Stimulated activated naive CD8-positive, alpha-beta T cell treated with anti-CD3 and anti-CD28 coated beads, Interleukin-15, Interleukin-2, amounts not matched to agents 100 ng/mL and 50 ng/mL, for 24 hours (primary cell): ENCODE measurements at regions not wholly inside any gene's neighbourhood (a gene's known extent, or its start where the extent isn't known, plus 50 kb on each side); places are given as distances from the start of the nearest gene placed in this dataset.

Source experiments
- H3K27ac Mint-ChIP-seq: one replicate; pipeline ENCODE4 v1.8.0; 2021; ENCODE audit warnings: mild to moderate bottlenecking, mixed read lengths
- H3K27me3 Mint-ChIP-seq: one replicate; pipeline ENCODE4 v1.8.0; 2021; ENCODE audit warnings: mixed read lengths
- H3K36me3 Mint-ChIP-seq: one replicate; pipeline ENCODE4 v1.8.0; 2021; ENCODE audit warnings: low read depth, mixed read lengths
- H3K4me1 Mint-ChIP-seq: one replicate; pipeline ENCODE4 v1.8.0; 2021; ENCODE audit warnings: low read depth, mixed read lengths
- H3K4me3 Mint-ChIP-seq: one replicate; pipeline ENCODE4 v1.8.0; 2021; ENCODE audit warnings: mild to moderate bottlenecking, mixed read lengths
- H3K9me3 Mint-ChIP-seq: one replicate; pipeline ENCODE4 v1.8.0; 2021; ENCODE audit warnings: mixed read lengths

- H3K9me3 Mint-ChIP-seq, result no peaks in the 10 kb centered on the region
- no peak overlapping the region for H3K4me3 Mint-ChIP-seq
- no peaks in the 10 kb centered on the region for H3K4me1 Mint-ChIP-seq
- peaks cover 4% of the 10 kb centered on the region for H3K27me3 Mint-ChIP-seq
- H3K27ac Mint-ChIP-seq, result no peak overlapping the region
- no peaks in the 10 kb centered on the region for H3K36me3 Mint-ChIP-seq
Measured at GRCh38 chr10:118912961-118913600, 116.4 kb upstream of the NANOS1 start.

- Mint-ChIP-seq H3K4me3 (no peak overlapping the region), H3K27ac (no peak overlapping the region), H3K9me3 (no peaks in the 10 kb centered on the region), H3K27me3 (peaks cover 4% of the 10 kb centered on the region), H3K4me1 (no peaks in the 10 kb centered on the region), H3K36me3 (no peaks in the 10 kb centered on the region)
Measured at GRCh38 chr10:118913825-118914224, 115.7 kb upstream of the NANOS1 start.

GRCh38 chr10:118914629-118915028 is 114.9 kb upstream of the NANOS1 start:
- Mint-ChIP-seq H3K4me1 (no peaks in the 10 kb centered on the region), H3K27ac (no peak overlapping the region), H3K9me3 (no peaks in the 10 kb centered on the region)

GRCh38 chr10:118915161-118915560 is 114.4 kb upstream of the NANOS1 start:
- no peaks in the 10 kb centered on the region for H3K27me3 Mint-ChIP-seq
- no peaks in the 10 kb centered on the region for H3K36me3 Mint-ChIP-seq
- no peak overlapping the region for H3K27ac Mint-ChIP-seq

More at GRCh38 chr10:118914629-118915028, 114.9 kb upstream of the NANOS1 start:
- Mint-ChIP-seq H3K27me3 (peaks cover 1% of the 10 kb centered on the region), H3K36me3 (no peaks in the 10 kb centered on the region), H3K4me3 (no peak overlapping the region)

GRCh38 chr10:118916777-118917176 is 112.7 kb upstream of the NANOS1 start:
- Mint-ChIP-seq H3K36me3 (no peaks in the 10 kb centered on the region), H3K4me1 (no peaks in the 10 kb centered on the region), H3K27ac (no peak overlapping the region), H3K4me3 (no peak overlapping the region), H3K27me3 (peaks cover 3% of the 10 kb centered on the region), H3K9me3 (no peaks in the 10 kb centered on the region)

More at GRCh38 chr10:118915161-118915560, 114.4 kb upstream of the NANOS1 start:
- Mint-ChIP-seq H3K4me1 (no peaks in the 10 kb centered on the region), H3K9me3 (no peaks in the 10 kb centered on the region), H3K4me3 (no peak overlapping the region)

- Mint-ChIP-seq H3K27ac (no peak overlapping the region), H3K4me3 (no peak overlapping the region), H3K9me3 (no peaks in the 10 kb centered on the region), H3K36me3 (no peaks in the 10 kb centered on the region), H3K27me3 (peaks cover 10% of the 10 kb centered on the region), H3K4me1 (no peaks in the 10 kb centered on the region)
Measured at GRCh38 chr10:118917701-118918100, 111.8 kb upstream of the NANOS1 start.

- H3K9me3 Mint-ChIP-seq, result no peaks in the 10 kb centered on the region
- H3K4me3 Mint-ChIP-seq, result no peak overlapping the region
- H3K4me1 Mint-ChIP-seq, result no peaks in the 10 kb centered on the region
- H3K27me3 Mint-ChIP-seq, result peaks cover 12% of the 10 kb centered on the region
- H3K27ac Mint-ChIP-seq, result no peak overlapping the region
- no peaks in the 10 kb centered on the region for H3K36me3 Mint-ChIP-seq
Measured at GRCh38 chr10:118918116-118918515, 111.4 kb upstream of the NANOS1 start.

GRCh38 chr10:118918587-118918986 is 110.9 kb upstream of the NANOS1 start:
- no peak overlapping the region for H3K27ac Mint-ChIP-seq
- H3K27me3 Mint-ChIP-seq, result peaks cover 17% of the 10 kb centered on the region
- no peaks in the 10 kb centered on the region for H3K36me3 Mint-ChIP-seq
- H3K4me1 Mint-ChIP-seq, result no peaks in the 10 kb centered on the region
- H3K4me3 Mint-ChIP-seq, result no peak overlapping the region
- H3K9me3 Mint-ChIP-seq, result no peaks in the 10 kb centered on the region

- H3K4me3 Mint-ChIP-seq, result no peak overlapping the region
- no peaks in the 10 kb centered on the region for H3K4me1 Mint-ChIP-seq
Measured at GRCh38 chr10:118920206-118920605, 109.3 kb upstream of the NANOS1 start.

GRCh38 chr10:118922226-118922625 is 107.3 kb upstream of the NANOS1 start:
- Mint-ChIP-seq H3K4me3 (no peak overlapping the region), H3K4me1 (no peaks in the 10 kb centered on the region), H3K36me3 (no peaks in the 10 kb centered on the region), H3K27ac (no peak overlapping the region), H3K9me3 (no peaks in the 10 kb centered on the region), H3K27me3 (peaks cover 33% of the 10 kb centered on the region)

More at GRCh38 chr10:118920206-118920605, 109.3 kb upstream of the NANOS1 start:
- H3K27me3 Mint-ChIP-seq, result peaks cover 24% of the 10 kb centered on the region
- H3K9me3 Mint-ChIP-seq, result no peaks in the 10 kb centered on the region
- H3K27ac Mint-ChIP-seq, result no peak overlapping the region
- no peaks in the 10 kb centered on the region for H3K36me3 Mint-ChIP-seq

- Mint-ChIP-seq H3K27me3 (peaks cover 33% of the 10 kb centered on the region), H3K4me3 (no peak overlapping the region), H3K9me3 (no peaks in the 10 kb centered on the region), H3K27ac (no peak overlapping the region), H3K4me1 (no peaks in the 10 kb centered on the region), H3K36me3 (no peaks in the 10 kb centered on the region)
Measured at GRCh38 chr10:118922972-118923371, 106.5 kb upstream of the NANOS1 start.

- Mint-ChIP-seq H3K27me3 (peaks cover 33% of the 10 kb centered on the region), H3K27ac (no peak overlapping the region), H3K9me3 (peaks cover 3% of the 10 kb centered on the region), H3K4me1 (no peaks in the 10 kb centered on the region), H3K36me3 (no peaks in the 10 kb centered on the region), H3K4me3 (no peak overlapping the region)
Measured at GRCh38 chr10:118924493-118924892, 105.0 kb upstream of the NANOS1 start.

- Mint-ChIP-seq H3K36me3 (no peaks in the 10 kb centered on the region), H3K4me3 (no peak overlapping the region), H3K27ac (no peak overlapping the region), H3K4me1 (no peaks in the 10 kb centered on the region), H3K9me3 (peaks cover 7% of the 10 kb centered on the region), H3K27me3 (peaks cover 33% of the 10 kb centered on the region)
Measured at GRCh38 chr10:118925404-118926071, 104.0 kb upstream of the NANOS1 start.

- H3K9me3 Mint-ChIP-seq, result peaks cover 12% of the 10 kb centered on the region
- no peaks in the 10 kb centered on the region for H3K36me3 Mint-ChIP-seq
- H3K4me1 Mint-ChIP-seq, result no peaks in the 10 kb centered on the region
- H3K27me3 Mint-ChIP-seq, result peaks cover 33% of the 10 kb centered on the region
- no peak overlapping the region for H3K4me3 Mint-ChIP-seq
- H3K27ac Mint-ChIP-seq, result no peak overlapping the region
Measured at GRCh38 chr10:118926072-118926417, 103.5 kb upstream of the NANOS1 start.

GRCh38 chr10:118926441-118926840 is 103.1 kb upstream of the NANOS1 start:
- peaks cover 16% of the 10 kb centered on the region for H3K9me3 Mint-ChIP-seq
- H3K27me3 Mint-ChIP-seq, result peaks cover 33% of the 10 kb centered on the region
- peaks cover under 1% of the 10 kb centered on the region for H3K36me3 Mint-ChIP-seq
- no peak overlapping the region for H3K4me3 Mint-ChIP-seq
- H3K27ac Mint-ChIP-seq, result no peak overlapping the region
- no peaks in the 10 kb centered on the region for H3K4me1 Mint-ChIP-seq

GRCh38 chr10:118926903-118927302 is 102.6 kb upstream of the NANOS1 start:
- Mint-ChIP-seq H3K27ac (no peak overlapping the region), H3K27me3 (peaks cover 34% of the 10 kb centered on the region), H3K4me3 (no peak overlapping the region), H3K9me3 (peaks cover 20% of the 10 kb centered on the region), H3K4me1 (no peaks in the 10 kb centered on the region), H3K36me3 (peaks cover 5% of the 10 kb centered on the region)
